IPS-NIHi7 (cell line): ENCODE measurements at regions not wholly inside any gene's neighbourhood (a gene's known extent, or its start where the extent isn't known, plus 50 kb on each side); places are given as distances from the start of the nearest gene placed in this dataset.

Experiments used
- DNase-seq: peaks from one replicate; pipeline ENCODE4 v3.0.0; 2012; ENCODE audit warnings: mixed read lengths; ENCODE audit errors: extremely low spot score

- DNase-seq: no peak
Measured at GRCh38 chr3:168585544-168585943, 489.8 kb upstream of the GOLIM4 start.

- DNase-seq: no peak
Measured at GRCh38 chr3:168583977-168584376, 488.3 kb upstream of the GOLIM4 start.

GRCh38 chr3:168582503-168582902, 486.8 kb upstream of the GOLIM4 start:
- no peak for DNase-seq

GRCh38 chr3:168581771-168582225, 486.1 kb upstream of the GOLIM4 start:
- DNase-seq: peak; percentile 40

GRCh38 chr3:168579010-168579409, 483.3 kb upstream of the GOLIM4 start:
- no peak for DNase-seq

- DNase-seq: no peak
Measured at GRCh38 chr3:168575750-168576149, 480.0 kb upstream of the GOLIM4 start.

- DNase-seq: no peak
Measured at GRCh38 chr3:168574455-168575158, 478.9 kb upstream of the GOLIM4 start.

- DNase-seq: no peak
Measured at GRCh38 chr3:168570404-168571155, 474.9 kb upstream of the GOLIM4 start.

GRCh38 chr3:168558728-168559411, 463.1 kb upstream of the GOLIM4 start:
- no peak for DNase-seq

- DNase-seq: no peak
Measured at GRCh38 chr3:168552251-168552650, 456.5 kb upstream of the GOLIM4 start.

- DNase-seq: no peak
Measured at GRCh38 chr3:168548719-168549118, 453.0 kb upstream of the GOLIM4 start.

GRCh38 chr3:168546707-168547106, 451.0 kb upstream of the GOLIM4 start:
- DNase-seq: no peak

GRCh38 chr3:168545591-168545990, 449.9 kb upstream of the GOLIM4 start:
- DNase-seq: peak; percentile 9

GRCh38 chr3:168544097-168544957, 448.6 kb upstream of the GOLIM4 start:
- DNase-seq: no peak

- DNase-seq: no peak
Measured at GRCh38 chr3:168540726-168541125, 445.0 kb upstream of the GOLIM4 start.

- DNase-seq: no peak
Measured at GRCh38 chr3:168539909-168540308, 444.2 kb upstream of the GOLIM4 start.

- DNase-seq: peak; percentile 20
Measured at GRCh38 chr3:168534761-168535160, 439.0 kb upstream of the GOLIM4 start.

- no peak for DNase-seq
Measured at GRCh38 chr3:168533600-168533999, 437.9 kb upstream of the GOLIM4 start.

- DNase-seq: no peak
Measured at GRCh38 chr3:168532135-168532534, 436.4 kb upstream of the GOLIM4 start.

GRCh38 chr3:168531116-168531515, 435.4 kb upstream of the GOLIM4 start:
- DNase-seq: peak; percentile 18

GRCh38 chr3:168524129-168524528, 428.4 kb upstream of the GOLIM4 start:
- no peak for DNase-seq
